GM12878 (cell line): ENCODE measurements at regions not wholly inside any gene's neighbourhood (a gene's known extent, or its start where the extent isn't known, plus 50 kb on each side); places are given as distances from the start of the nearest gene placed in this dataset.

Source experiments
- CTCF ChIP-seq, 3 experiments: IDR thresholded peaks in 2 of 3; conservative IDR thresholded peaks in 1 of 3; 2 replicates each; pipeline ENCODE4 v1.5.1; 2011; ENCODE audit warnings: low read depth in 3 of 3, low read length in 3 of 3, mild to moderate bottlenecking in 3 of 3, control low read depth in 2 of 3, moderate library complexity in 2 of 3, inconsistent platforms in 1 of 3, mixed read lengths in 1 of 3; ENCODE audit not compliant: control insufficient read depth in 2 of 3, insufficient read depth in 1 of 3; ENCODE audit errors: extremely low read depth in 1 of 3
- EZH2 ChIP-seq: IDR thresholded peaks from 2 replicates; pipeline ENCODE4 v1.6.1; 2012; ENCODE audit warnings: low read depth, mild to moderate bottlenecking, control low read depth, inconsistent platforms, low read length, borderline replicate concordance; ENCODE audit not compliant: control insufficient read depth
- RFX5 ChIP-seq: IDR thresholded peaks from 2 replicates; pipeline ENCODE4 v1.6.1; 2011; ENCODE audit warnings: low read depth, low read length, improper control_type of control experiment
- TAF1 ChIP-seq: IDR thresholded peaks from 2 replicates; pipeline ENCODE4 v1.6.1; 2011; ENCODE audit warnings: mild to moderate bottlenecking, low read depth, low read length, borderline replicate concordance

DNA sequence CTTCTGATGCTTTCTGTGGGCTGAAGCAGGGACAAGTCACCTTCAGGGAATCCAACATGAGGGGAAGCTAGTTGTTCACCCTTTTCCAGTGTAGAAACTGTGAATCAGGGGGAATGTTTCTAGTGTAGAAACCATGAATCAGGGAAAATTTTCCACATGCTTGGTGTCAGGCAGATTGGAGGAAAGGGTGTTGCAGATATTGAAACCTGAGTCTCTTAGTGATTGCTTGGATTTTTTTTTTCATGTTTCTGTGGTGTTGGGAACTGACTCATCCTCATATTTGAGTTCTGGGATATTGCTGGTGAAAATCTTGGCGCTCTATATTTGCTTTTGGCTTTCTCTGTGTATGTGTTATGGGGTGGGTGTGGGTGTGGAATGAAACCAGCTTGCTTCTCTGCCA lies 144.5 kb upstream of the FBXO33 start:
- TF ChIP-seq RFX5 (no peak), TAF1 (no peak), CTCF (IDR thresholded peaks at IDR 0.05 in 2 of 3, conservative IDR thresholded peaks at IDR 0.05 in 1 of 3; ENCODE audit: control insufficient read depth in 2 of 3, extremely low read depth in 1 of 3, insufficient read depth in 1 of 3, low read depth in 3 of 3, low read length in 3 of 3) (no peak), EZH2 (no peak)
